Gastroesophageal sphincter (tissue), 3 donors: ENCODE measurements at regions not wholly inside any gene's neighbourhood (a gene's known extent, or its start where the extent isn't known, plus 50 kb on each side); places are given as distances from the start of the nearest gene placed in this dataset.

Experiments
- EP300 ChIP-seq: sonication (generic); formaldehyde crosslinking; IDR thresholded peaks from one replicate; pipeline ENCODE4 v1.6.1; 2017; ENCODE audit warnings: antibody characterized with exemption, mild to moderate bottlenecking
- POLR2A ChIP-seq, 2 donors: fragments of 450-650 bp; IDR thresholded peaks; one replicate each; pipeline ENCODE4 v1.6.1; 2017; ENCODE audit warnings: antibody characterized with exemption in 2 of 2, mild to moderate bottlenecking in 2 of 2, moderate library complexity in 1 of 2
- POLR2AphosphoS5 ChIP-seq: sonication (generic); formaldehyde crosslinking; IDR thresholded peaks from one replicate; pipeline ENCODE4 v1.6.1; 2017; ENCODE audit warnings: antibody characterized with exemption
- TF ChIP-seq, protein P1 (sequence below), 4 experiments: fragments of 200-600 bp in 2 of 4; fragments of 450-650 bp in 2 of 4; sonication (generic) in 1 of 4; IDR thresholded peaks; one replicate each; pipeline ENCODE4 v1.5.1; 2017 to 2019; ENCODE audit warnings: antibody characterized with exemption in 4 of 4, mild to moderate bottlenecking in 2 of 4, moderate library complexity in 2 of 4

DNA sequence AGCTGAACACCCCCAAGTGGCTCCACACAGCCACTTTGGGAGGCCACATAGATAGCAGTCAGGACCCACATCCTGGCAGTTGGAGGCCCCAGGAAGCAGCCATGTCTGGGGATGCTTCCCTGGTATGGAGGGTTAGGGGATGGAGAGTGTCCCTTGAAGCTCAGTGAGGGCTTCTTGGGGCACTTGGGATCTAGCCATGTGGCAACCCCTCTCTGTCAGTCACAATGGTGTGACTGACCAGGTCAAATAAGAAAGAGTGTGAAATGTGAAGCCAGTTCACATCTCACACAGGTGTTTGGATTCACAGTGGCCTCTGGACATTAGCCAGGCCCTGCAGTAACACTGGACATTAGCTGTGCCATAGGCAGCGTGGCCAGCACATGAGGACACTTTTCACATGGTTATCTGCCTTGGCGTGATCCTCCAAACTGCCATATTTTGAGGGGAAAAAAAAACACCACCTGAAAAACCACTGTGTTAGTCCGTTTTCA, 53.9 kb upstream of the IL17B start:
- no peak for TF ChIP-seq EP300
- TF ChIP-seq, protein P1, sequence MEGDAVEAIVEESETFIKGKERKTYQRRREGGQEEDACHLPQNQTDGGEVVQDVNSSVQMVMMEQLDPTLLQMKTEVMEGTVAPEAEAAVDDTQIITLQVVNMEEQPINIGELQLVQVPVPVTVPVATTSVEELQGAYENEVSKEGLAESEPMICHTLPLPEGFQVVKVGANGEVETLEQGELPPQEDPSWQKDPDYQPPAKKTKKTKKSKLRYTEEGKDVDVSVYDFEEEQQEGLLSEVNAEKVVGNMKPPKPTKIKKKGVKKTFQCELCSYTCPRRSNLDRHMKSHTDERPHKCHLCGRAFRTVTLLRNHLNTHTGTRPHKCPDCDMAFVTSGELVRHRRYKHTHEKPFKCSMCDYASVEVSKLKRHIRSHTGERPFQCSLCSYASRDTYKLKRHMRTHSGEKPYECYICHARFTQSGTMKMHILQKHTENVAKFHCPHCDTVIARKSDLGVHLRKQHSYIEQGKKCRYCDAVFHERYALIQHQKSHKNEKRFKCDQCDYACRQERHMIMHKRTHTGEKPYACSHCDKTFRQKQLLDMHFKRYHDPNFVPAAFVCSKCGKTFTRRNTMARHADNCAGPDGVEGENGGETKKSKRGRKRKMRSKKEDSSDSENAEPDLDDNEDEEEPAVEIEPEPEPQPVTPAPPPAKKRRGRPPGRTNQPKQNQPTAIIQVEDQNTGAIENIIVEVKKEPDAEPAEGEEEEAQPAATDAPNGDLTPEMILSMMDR (IDR thresholded peaks at IDR 0.05): no peak
- peak in 1 of 2 donors; percentile 66 for TF ChIP-seq POLR2A (IDR thresholded peaks at IDR 0.05)
- TF ChIP-seq POLR2AphosphoS5: peak; percentile 97
